PFSK-1 (cell line): ENCODE measurements at regions not wholly inside any gene's neighbourhood (a gene's known extent, or its start where the extent isn't known, plus 50 kb on each side); places are given as distances from the start of the nearest gene placed in this dataset.

Source experiments
- POLR2AphosphoS5 ChIP-seq: IDR thresholded peaks from 2 replicates; pipeline ENCODE4 v1.6.1; 2012; ENCODE audit warnings: low read depth, mild to moderate bottlenecking, control low read depth, low read length, moderate library complexity
- TAF1 ChIP-seq: IDR thresholded peaks from 2 replicates; pipeline ENCODE4 v1.6.1; 2012; ENCODE audit warnings: low read length, control low read depth, borderline replicate concordance; ENCODE audit not compliant: insufficient read depth
- TF ChIP-seq, protein P1 (sequence below), 2 experiments: IDR thresholded peaks; 2 replicates each; pipeline versions ENCODE4 v1.6.1 to v1.8.0; 2011 to 2012; ENCODE audit warnings: low read depth in 2 of 2, low read length in 2 of 2, control low read depth in 1 of 2, inconsistent platforms in 1 of 2, mild to moderate bottlenecking in 1 of 2, moderate library complexity in 1 of 2; ENCODE audit not compliant: insufficient read depth in 1 of 2

DNA sequence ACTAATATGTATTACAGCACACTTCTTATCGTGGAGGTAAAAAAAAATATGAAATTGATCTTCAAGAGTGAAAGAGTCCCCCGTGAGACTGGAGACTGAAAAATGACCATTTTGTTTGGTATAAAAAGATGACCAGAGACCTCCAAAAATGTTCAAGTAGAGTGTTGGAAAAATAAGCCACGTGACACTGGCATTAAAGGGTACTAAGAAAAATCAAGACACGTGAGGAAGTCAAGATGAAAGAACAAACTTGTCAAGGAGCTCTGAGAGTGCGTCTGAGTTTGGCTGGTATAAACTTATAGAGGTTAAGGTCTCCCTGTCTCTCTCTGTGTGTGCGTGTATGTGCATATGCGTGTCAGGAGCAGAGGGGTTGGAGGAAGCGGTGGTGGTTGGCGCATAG lies 362.7 kb upstream of the COBL start:
- TF ChIP-seq, protein P1, sequence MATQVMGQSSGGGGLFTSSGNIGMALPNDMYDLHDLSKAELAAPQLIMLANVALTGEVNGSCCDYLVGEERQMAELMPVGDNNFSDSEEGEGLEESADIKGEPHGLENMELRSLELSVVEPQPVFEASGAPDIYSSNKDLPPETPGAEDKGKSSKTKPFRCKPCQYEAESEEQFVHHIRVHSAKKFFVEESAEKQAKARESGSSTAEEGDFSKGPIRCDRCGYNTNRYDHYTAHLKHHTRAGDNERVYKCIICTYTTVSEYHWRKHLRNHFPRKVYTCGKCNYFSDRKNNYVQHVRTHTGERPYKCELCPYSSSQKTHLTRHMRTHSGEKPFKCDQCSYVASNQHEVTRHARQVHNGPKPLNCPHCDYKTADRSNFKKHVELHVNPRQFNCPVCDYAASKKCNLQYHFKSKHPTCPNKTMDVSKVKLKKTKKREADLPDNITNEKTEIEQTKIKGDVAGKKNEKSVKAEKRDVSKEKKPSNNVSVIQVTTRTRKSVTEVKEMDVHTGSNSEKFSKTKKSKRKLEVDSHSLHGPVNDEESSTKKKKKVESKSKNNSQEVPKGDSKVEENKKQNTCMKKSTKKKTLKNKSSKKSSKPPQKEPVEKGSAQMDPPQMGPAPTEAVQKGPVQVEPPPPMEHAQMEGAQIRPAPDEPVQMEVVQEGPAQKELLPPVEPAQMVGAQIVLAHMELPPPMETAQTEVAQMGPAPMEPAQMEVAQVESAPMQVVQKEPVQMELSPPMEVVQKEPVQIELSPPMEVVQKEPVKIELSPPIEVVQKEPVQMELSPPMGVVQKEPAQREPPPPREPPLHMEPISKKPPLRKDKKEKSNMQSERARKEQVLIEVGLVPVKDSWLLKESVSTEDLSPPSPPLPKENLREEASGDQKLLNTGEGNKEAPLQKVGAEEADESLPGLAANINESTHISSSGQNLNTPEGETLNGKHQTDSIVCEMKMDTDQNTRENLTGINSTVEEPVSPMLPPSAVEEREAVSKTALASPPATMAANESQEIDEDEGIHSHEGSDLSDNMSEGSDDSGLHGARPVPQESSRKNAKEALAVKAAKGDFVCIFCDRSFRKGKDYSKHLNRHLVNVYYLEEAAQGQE (IDR thresholded peaks at IDR 0.05; ENCODE audit: insufficient read depth in 1 of 2, low read depth in 2 of 2, low read length in 2 of 2) = no peak
- no peak for TF ChIP-seq POLR2AphosphoS5
- TF ChIP-seq TAF1 = no peak
